ENCODE measurements at regions not wholly inside any gene's neighbourhood (a gene's known extent, or its start where the extent isn't known, plus 50 kb on each side); places are given as distances from the start of the nearest gene placed in this dataset.

- H3K4me3 ChIP-seq (ENCODE audit: low read depth, low read length), result no peak overlapping the region
- no peaks in the 10 kb centered on the region for H3K36me3 ChIP-seq (ENCODE audit: insufficient read depth, low read length)
- no peak overlapping the region for H3K27ac ChIP-seq (ENCODE audit: low read depth, low read length)
- H3K4me1 ChIP-seq (ENCODE audit: control insufficient read depth, insufficient read depth, low read length, unreplicated experiment), result no peaks in the 10 kb centered on the region
- H3K79me2 ChIP-seq (ENCODE audit: control insufficient read depth, insufficient read depth, low read length, unreplicated experiment), result no peaks in the 10 kb centered on the region
- no peak overlapping the region for H2AFZ ChIP-seq (ENCODE audit: low read length, unreplicated experiment)
- H3K27me3 ChIP-seq (ENCODE audit: insufficient read depth, low read length), result no peaks in the 10 kb centered on the region
Measured at GRCh38 chr5:12459326-12459725, 555.1 kb upstream of the CTNND2 start.

- H3K27me3 ChIP-seq (ENCODE audit: insufficient read depth, low read length), result no peaks in the 10 kb centered on the region
- no peaks in the 10 kb centered on the region for H3K79me2 ChIP-seq (ENCODE audit: control insufficient read depth, insufficient read depth, low read length, unreplicated experiment)
- no peak overlapping the region for H2AFZ ChIP-seq (ENCODE audit: low read length, unreplicated experiment)
- no peak overlapping the region for H3K27ac ChIP-seq (ENCODE audit: low read depth, low read length)
- no peaks in the 10 kb centered on the region for H3K36me3 ChIP-seq (ENCODE audit: insufficient read depth, low read length)
- no peak overlapping the region for H3K4me3 ChIP-seq (ENCODE audit: low read depth, low read length)
- H3K4me1 ChIP-seq (ENCODE audit: control insufficient read depth, insufficient read depth, low read length, unreplicated experiment), result no peaks in the 10 kb centered on the region
Measured at GRCh38 chr5:12419075-12419474, 514.8 kb upstream of the CTNND2 start.

GRCh38 chr5:12413585-12413984, 509.3 kb upstream of the CTNND2 start:
- no peak overlapping the region for H2AFZ ChIP-seq (ENCODE audit: low read length, unreplicated experiment)
- H3K79me2 ChIP-seq (ENCODE audit: control insufficient read depth, insufficient read depth, low read length, unreplicated experiment), result no peaks in the 10 kb centered on the region

GRCh38 chr5:12413075-12413474, 508.8 kb upstream of the CTNND2 start:
- Histone ChIP-seq H3K27me3 (ENCODE audit: insufficient read depth, low read length) (no peaks in the 10 kb centered on the region), H3K4me1 (ENCODE audit: control insufficient read depth, insufficient read depth, low read length, unreplicated experiment) (no peaks in the 10 kb centered on the region), H3K27ac (ENCODE audit: low read depth, low read length) (no peak overlapping the region), H3K36me3 (ENCODE audit: insufficient read depth, low read length) (no peaks in the 10 kb centered on the region), H3K79me2 (ENCODE audit: control insufficient read depth, insufficient read depth, low read length, unreplicated experiment) (no peaks in the 10 kb centered on the region), H2AFZ (ENCODE audit: low read length, unreplicated experiment) (no peak overlapping the region), H3K4me3 (ENCODE audit: low read depth, low read length) (no peak overlapping the region)

More at GRCh38 chr5:12413585-12413984, 509.3 kb upstream of the CTNND2 start:
- Histone ChIP-seq H3K36me3 (ENCODE audit: insufficient read depth, low read length) (no peaks in the 10 kb centered on the region), H3K27ac (ENCODE audit: low read depth, low read length) (no peak overlapping the region), H3K4me1 (ENCODE audit: control insufficient read depth, insufficient read depth, low read length, unreplicated experiment) (no peaks in the 10 kb centered on the region), H3K4me3 (ENCODE audit: low read depth, low read length) (no peak overlapping the region), H3K27me3 (ENCODE audit: insufficient read depth, low read length) (no peaks in the 10 kb centered on the region)

GRCh38 chr5:12399868-12400267, 495.6 kb upstream of the CTNND2 start:
- Histone ChIP-seq H3K27ac (ENCODE audit: low read depth, low read length) (no peak overlapping the region), H3K79me2 (ENCODE audit: control insufficient read depth, insufficient read depth, low read length, unreplicated experiment) (no peaks in the 10 kb centered on the region), H2AFZ (ENCODE audit: low read length, unreplicated experiment) (no peak overlapping the region), H3K4me3 (ENCODE audit: low read depth, low read length) (no peak overlapping the region), H3K36me3 (ENCODE audit: insufficient read depth, low read length) (no peaks in the 10 kb centered on the region), H3K27me3 (ENCODE audit: insufficient read depth, low read length) (no peaks in the 10 kb centered on the region), H3K4me1 (ENCODE audit: control insufficient read depth, insufficient read depth, low read length, unreplicated experiment) (no peaks in the 10 kb centered on the region)

DNA sequence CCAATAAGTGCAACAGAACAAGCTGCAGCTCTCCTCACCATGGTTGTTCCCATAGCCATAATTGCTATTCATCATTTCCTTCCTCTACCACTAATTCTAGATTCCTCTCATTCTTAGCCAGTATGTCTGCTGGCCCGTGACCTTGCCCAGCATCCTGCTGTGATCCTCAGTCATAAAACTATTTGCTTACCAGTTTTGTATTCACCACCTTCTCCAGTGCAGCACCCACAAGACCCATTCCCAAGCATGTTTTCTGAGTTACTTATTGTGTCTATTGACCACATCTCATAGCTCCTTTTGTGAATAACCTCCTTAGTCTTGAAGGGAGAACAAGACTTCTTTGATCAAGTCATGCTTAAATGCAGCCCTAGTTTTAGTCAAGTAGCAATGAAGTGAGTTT, 488.0 kb upstream of the CTNND2 start:
- Histone ChIP-seq H3K36me3 (ENCODE audit: insufficient read depth, low read length) (no peaks in the 10 kb centered on the region), H3K79me2 (ENCODE audit: control insufficient read depth, insufficient read depth, low read length, unreplicated experiment) (no peaks in the 10 kb centered on the region), H3K27me3 (ENCODE audit: insufficient read depth, low read length) (no peaks in the 10 kb centered on the region), H2AFZ (ENCODE audit: low read length, unreplicated experiment) (no peak overlapping the region), H3K4me1 (ENCODE audit: control insufficient read depth, insufficient read depth, low read length, unreplicated experiment) (no peaks in the 10 kb centered on the region), H3K27ac (ENCODE audit: low read depth, low read length) (no peak overlapping the region), H3K4me3 (ENCODE audit: low read depth, low read length) (no peak overlapping the region)

- no peaks in the 10 kb centered on the region for H3K36me3 ChIP-seq (ENCODE audit: insufficient read depth, low read length)
Measured at GRCh38 chr5:12385095-12385494, 480.8 kb upstream of the CTNND2 start.

GRCh38 chr5:12384005-12384404, 479.8 kb upstream of the CTNND2 start:
- Histone ChIP-seq H3K79me2 (ENCODE audit: control insufficient read depth, insufficient read depth, low read length, unreplicated experiment) (no peaks in the 10 kb centered on the region), H3K27ac (ENCODE audit: low read depth, low read length) (no peak overlapping the region), H2AFZ (ENCODE audit: low read length, unreplicated experiment) (no peak overlapping the region), H3K4me3 (ENCODE audit: low read depth, low read length) (no peak overlapping the region), H3K36me3 (ENCODE audit: insufficient read depth, low read length) (no peaks in the 10 kb centered on the region), H3K27me3 (ENCODE audit: insufficient read depth, low read length) (no peaks in the 10 kb centered on the region), H3K4me1 (ENCODE audit: control insufficient read depth, insufficient read depth, low read length, unreplicated experiment) (no peaks in the 10 kb centered on the region)

More at GRCh38 chr5:12385095-12385494, 480.8 kb upstream of the CTNND2 start:
- no peak overlapping the region for H2AFZ ChIP-seq (ENCODE audit: low read length, unreplicated experiment)
- no peaks in the 10 kb centered on the region for H3K79me2 ChIP-seq (ENCODE audit: control insufficient read depth, insufficient read depth, low read length, unreplicated experiment)
- no peaks in the 10 kb centered on the region for H3K4me1 ChIP-seq (ENCODE audit: control insufficient read depth, insufficient read depth, low read length, unreplicated experiment)
- no peak overlapping the region for H3K27ac ChIP-seq (ENCODE audit: low read depth, low read length)
- no peaks in the 10 kb centered on the region for H3K27me3 ChIP-seq (ENCODE audit: insufficient read depth, low read length)
- no peak overlapping the region for H3K4me3 ChIP-seq (ENCODE audit: low read depth, low read length)

DNA sequence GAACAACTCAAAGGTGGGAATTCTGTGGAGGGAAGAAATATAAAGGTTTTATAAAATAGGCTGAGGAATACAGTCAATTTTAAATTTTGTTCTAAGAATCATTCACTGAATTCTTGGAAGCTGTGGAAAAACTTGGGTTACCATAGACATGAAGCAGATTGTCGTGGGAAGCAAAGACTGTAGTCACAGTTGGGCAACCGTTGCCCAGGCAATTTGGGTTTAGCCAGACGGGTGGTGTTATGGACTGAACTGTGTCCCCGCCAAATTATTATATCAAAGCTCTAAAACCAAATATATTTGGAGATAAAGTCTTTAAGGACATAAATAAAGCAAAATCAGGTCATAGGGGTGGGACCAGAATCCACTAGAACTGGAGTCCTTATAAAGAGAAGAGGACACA, 463.7 kb upstream of the CTNND2 start:
- H2AFZ ChIP-seq (ENCODE audit: low read length, unreplicated experiment), result no peak overlapping the region
- H3K36me3 ChIP-seq (ENCODE audit: insufficient read depth, low read length), result no peaks in the 10 kb centered on the region
- H3K4me1 ChIP-seq (ENCODE audit: control insufficient read depth, insufficient read depth, low read length, unreplicated experiment), result no peaks in the 10 kb centered on the region
- H3K4me3 ChIP-seq (ENCODE audit: low read depth, low read length), result no peak overlapping the region
- no peaks in the 10 kb centered on the region for H3K27me3 ChIP-seq (ENCODE audit: insufficient read depth, low read length)
- no peaks in the 10 kb centered on the region for H3K79me2 ChIP-seq (ENCODE audit: control insufficient read depth, insufficient read depth, low read length, unreplicated experiment)
- H3K27ac ChIP-seq (ENCODE audit: low read depth, low read length), result no peak overlapping the region

DNA sequence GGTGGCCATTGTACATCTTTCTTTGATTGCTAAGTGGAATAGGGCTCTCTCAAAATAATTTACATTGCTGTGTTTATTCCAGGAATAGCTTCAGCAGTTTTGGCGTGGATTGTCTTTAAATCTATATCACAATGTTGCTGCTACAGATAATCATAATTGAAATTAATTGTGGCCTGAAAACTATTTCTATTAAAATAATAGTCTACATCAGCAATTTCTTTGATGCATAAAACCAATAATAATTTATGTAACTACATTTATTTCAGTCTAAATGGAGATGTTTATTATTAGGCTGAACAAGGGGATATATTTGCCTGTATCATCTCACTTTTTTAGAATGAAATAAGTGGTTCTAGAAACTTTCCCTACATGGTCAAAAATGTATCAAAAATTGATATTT, 456.0 kb upstream of the CTNND2 start:
- H3K4me3 ChIP-seq (ENCODE audit: low read depth, low read length), result no peak overlapping the region
- no peaks in the 10 kb centered on the region for H3K36me3 ChIP-seq (ENCODE audit: insufficient read depth, low read length)
- H2AFZ ChIP-seq (ENCODE audit: low read length, unreplicated experiment), result no peak overlapping the region
- no peaks in the 10 kb centered on the region for H3K79me2 ChIP-seq (ENCODE audit: control insufficient read depth, insufficient read depth, low read length, unreplicated experiment)
- no peaks in the 10 kb centered on the region for H3K4me1 ChIP-seq (ENCODE audit: control insufficient read depth, insufficient read depth, low read length, unreplicated experiment)
- H3K27ac ChIP-seq (ENCODE audit: low read depth, low read length), result no peak overlapping the region
- no peaks in the 10 kb centered on the region for H3K27me3 ChIP-seq (ENCODE audit: insufficient read depth, low read length)

DNA sequence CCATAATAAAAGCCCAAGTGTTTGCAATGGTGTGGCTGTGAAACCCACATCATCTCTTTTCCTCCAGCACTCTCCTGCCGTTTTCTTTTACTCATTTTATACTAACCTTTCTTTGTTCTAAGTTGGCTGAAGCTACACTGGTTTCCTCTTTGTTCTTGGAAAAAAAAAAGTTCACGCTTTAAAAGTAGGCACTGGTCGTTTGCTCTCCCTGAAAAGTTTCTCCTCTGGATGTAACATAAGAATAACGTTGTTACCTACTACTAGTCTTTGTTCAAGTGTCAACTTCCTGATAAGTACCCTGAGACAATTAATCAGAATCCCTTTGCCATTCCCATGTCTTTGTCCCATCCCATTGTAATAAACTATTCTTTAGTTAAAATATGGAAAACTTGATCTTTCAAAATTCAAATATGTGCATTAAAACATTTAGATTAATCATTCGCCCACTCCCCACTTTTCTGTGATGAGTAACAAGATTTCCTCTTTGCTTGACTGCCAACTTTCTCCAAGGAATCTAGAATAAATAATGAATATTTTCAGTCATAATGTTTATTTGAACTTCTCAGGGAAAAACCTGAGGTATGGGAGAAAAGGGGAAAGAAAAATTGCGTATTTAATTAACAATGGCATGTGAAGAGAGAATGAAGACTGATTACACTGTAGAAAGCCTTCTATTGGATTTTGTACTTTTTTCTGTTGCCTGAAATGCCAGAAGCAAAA, 454.3 kb upstream of the CTNND2 start:
- Histone ChIP-seq H3K4me3 (ENCODE audit: low read depth, low read length) (no peak overlapping the region), H2AFZ (ENCODE audit: low read length, unreplicated experiment) (no peak overlapping the region), H3K27ac (ENCODE audit: low read depth, low read length) (no peak overlapping the region), H3K27me3 (ENCODE audit: insufficient read depth, low read length) (no peaks in the 10 kb centered on the region), H3K79me2 (ENCODE audit: control insufficient read depth, insufficient read depth, low read length, unreplicated experiment) (no peaks in the 10 kb centered on the region), H3K36me3 (ENCODE audit: insufficient read depth, low read length) (no peaks in the 10 kb centered on the region), H3K4me1 (ENCODE audit: control insufficient read depth, insufficient read depth, low read length, unreplicated experiment) (no peaks in the 10 kb centered on the region)

All from ACC112 (cell line).